ENCODE measurements at regions not wholly inside any gene's neighbourhood (a gene's known extent, or its start where the extent isn't known, plus 50 kb on each side); places are given as distances from the start of the nearest gene placed in this dataset.
A peak's percentile ranks its signal among the peaks of the same experiment; 100 is the strongest.

- Histone ChIP-seq H3K4me1 (ENCODE audit: insufficient read depth, low read length) (peaks cover 8% of the 10 kb centered on the region), H3K27me3 (ENCODE audit: insufficient read depth, low read length, poor library complexity, severe bottlenecking) (no peaks in the 10 kb centered on the region), H3K36me3 (ENCODE audit: insufficient read depth, low read length) (no peaks in the 10 kb centered on the region), H3K4me3 (ENCODE audit: low read length) (no peak overlapping the region), H3K27ac (ENCODE audit: low read depth, low read length) (no peak overlapping the region), H3K9me3 (ENCODE audit: low read length) (no peaks in the 10 kb centered on the region)
- CTCF ChIA-PET: no interaction called here
- Mint-ChIP-seq H3K36me3 (peaks cover 0 to 9% (median 0%) of the 10 kb centered on the region in 3 donors), H3K4me3 (no peak overlapping the region), H3K9me3 (peaks cover 0 to 1% (median 0%) of the 10 kb centered on the region in 5 donors), H3K27ac (no peak overlapping the region), H3K4me1 (peaks cover 15 to 30% (median 24%) of the 10 kb centered on the region in 3 donors), H3K27me3 (peaks cover 5 to 12% of the 10 kb centered on the region in 2 donors)
- no peak for DNase-seq
- POLR2A ChIA-PET: no interaction called here
These were observed 217.9 kb upstream of the GRIP1 start for GRCh38 chr12:66896797-66897196.

- H3K4me1 Mint-ChIP-seq: peaks cover 16 to 35% (median 29%) of the 10 kb centered on the region in 3 donors
- ChIA-PET CTCF (no interaction called here), POLR2A (no interaction called here)
- H3K27ac Mint-ChIP-seq: no peak overlapping the region
- no peaks in the 10 kb centered on the region for H3K27me3 ChIP-seq (ENCODE audit: insufficient read depth, low read length, poor library complexity, severe bottlenecking)
- H3K36me3 ChIP-seq (ENCODE audit: insufficient read depth, low read length): no peaks in the 10 kb centered on the region
- H3K27ac ChIP-seq (ENCODE audit: low read depth, low read length): no peak overlapping the region
- no peaks in the 10 kb centered on the region for H3K9me3 Mint-ChIP-seq
- peaks cover 0 to 7% (median 0%) of the 10 kb centered on the region in 3 donors for H3K36me3 Mint-ChIP-seq
- H3K4me3 Mint-ChIP-seq: no peak overlapping the region
- no peaks in the 10 kb centered on the region for H3K9me3 ChIP-seq (ENCODE audit: low read length)
- DNase-seq: no peak
- H3K27me3 Mint-ChIP-seq: peaks cover 2 to 6% of the 10 kb centered on the region in 2 donors
- H3K4me3 ChIP-seq (ENCODE audit: low read length): no peak overlapping the region
- H3K4me1 ChIP-seq (ENCODE audit: insufficient read depth, low read length): peaks cover 8% of the 10 kb centered on the region
These were observed 220.0 kb upstream of the GRIP1 start for GRCh38 chr12:66898700-66899469.

DNA sequence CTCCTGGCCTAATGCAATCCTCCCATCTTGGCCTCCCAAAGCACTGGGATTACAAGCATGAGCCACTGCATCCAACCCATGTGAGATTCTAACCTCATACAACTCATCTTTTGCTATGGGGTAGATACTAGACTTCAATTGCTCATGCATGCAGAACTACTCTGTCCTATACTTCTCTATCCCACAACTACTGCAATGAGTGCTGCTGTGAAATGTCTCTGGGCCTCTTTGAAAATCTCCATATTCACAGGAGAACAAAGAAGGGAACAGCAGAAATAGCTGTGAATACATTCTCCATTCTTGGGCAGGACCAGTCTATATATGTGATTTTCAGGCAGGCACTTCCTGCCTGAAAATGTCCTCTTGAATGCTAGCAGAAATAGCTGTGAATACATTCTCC is 220.7 kb upstream of the GRIP1 start:
- no peak overlapping the region for H3K4me3 Mint-ChIP-seq
- H3K4me1 ChIP-seq (ENCODE audit: insufficient read depth, low read length): peaks cover 8% of the 10 kb centered on the region
- H3K36me3 ChIP-seq (ENCODE audit: insufficient read depth, low read length): no peaks in the 10 kb centered on the region
- H3K36me3 Mint-ChIP-seq: no peaks in the 10 kb centered on the region
- H3K27me3 Mint-ChIP-seq: peaks cover 3% of the 10 kb centered on the region in 2 donors
- DNase-seq: no peak
- no peaks in the 10 kb centered on the region for H3K27me3 ChIP-seq (ENCODE audit: insufficient read depth, low read length, poor library complexity, severe bottlenecking)
- H3K4me1 Mint-ChIP-seq: peaks cover 17 to 39% (median 33%) of the 10 kb centered on the region in 3 donors
- no peak overlapping the region for H3K27ac ChIP-seq (ENCODE audit: low read depth, low read length)
- H3K9me3 ChIP-seq (ENCODE audit: low read length): no peaks in the 10 kb centered on the region
- ChIA-PET POLR2A (no interaction called here), CTCF (no interaction called here)
- peak overlapping the region in 6 of 8 donors; percentile 7 to 73 (median 46) for H3K27ac Mint-ChIP-seq
- no peaks in the 10 kb centered on the region for H3K9me3 Mint-ChIP-seq
- no peak overlapping the region for H3K4me3 ChIP-seq (ENCODE audit: low read length)

DNA sequence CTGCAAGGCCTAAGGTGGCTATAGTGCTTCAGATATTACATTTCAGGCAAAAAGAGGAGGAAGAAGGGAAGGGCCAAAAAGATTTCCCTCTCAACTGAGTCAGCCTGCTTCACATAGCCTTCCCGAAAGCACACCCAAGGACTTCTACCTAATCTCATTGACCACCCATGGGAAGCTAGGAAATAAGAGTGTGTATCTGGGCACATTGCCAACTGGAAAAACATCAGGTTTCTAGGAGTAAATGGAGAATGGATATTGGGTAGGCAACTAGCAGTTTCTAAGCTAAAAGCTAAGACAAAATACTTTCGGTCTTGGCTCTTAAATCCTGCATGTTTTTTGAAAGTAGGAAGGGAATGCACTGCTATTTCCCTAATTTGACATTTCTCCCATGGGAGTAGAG is 221.7 kb upstream of the GRIP1 start:
- CTCF ChIA-PET: no interaction called here
- peaks cover 17 to 39% (median 33%) of the 10 kb centered on the region in 3 donors for H3K4me1 Mint-ChIP-seq
- POLR2A ChIA-PET: interaction anchor here (0.6 to 0.9 kb wide), 3 partner anchors 10 to 1276 kb away, joined by 3 to 4 read pairs (median 3); partner anchors contain the start of gene CAND1

DNA sequence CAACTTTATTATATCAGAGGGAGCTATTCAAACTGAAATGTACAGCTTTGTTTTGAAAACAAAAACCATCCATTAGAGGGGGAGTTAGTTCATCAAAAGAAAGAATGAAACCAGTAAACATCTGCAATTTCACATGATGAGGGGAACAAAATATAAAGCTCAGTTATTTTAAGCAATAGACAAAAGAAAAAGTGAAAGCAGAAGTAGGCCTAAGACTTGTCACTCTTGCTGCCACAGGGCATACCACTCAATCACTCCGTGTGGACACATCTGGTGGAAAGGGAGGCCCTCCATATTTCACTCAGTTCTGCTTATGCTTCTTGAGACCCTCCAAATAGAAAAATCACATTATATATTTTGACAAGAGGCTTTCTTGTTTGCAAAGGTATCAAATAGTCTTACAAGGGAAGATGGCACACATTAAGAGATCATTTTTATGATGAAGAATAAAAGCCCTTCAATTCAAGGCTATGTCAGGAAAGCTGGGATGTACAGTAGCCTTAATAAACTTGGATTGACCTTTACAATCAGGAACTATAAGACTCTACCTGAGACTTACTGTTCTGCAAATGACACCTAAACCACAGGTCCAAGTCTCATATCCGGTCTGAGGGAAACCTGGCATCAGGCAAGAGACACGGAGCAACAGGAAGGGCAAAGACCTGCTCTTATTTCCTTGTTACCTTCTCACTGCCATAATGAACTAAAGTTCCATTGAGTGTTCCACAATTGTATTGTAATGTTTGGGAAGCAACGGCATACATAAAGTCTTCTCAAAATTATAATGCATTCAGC is 222.5 kb upstream of the GRIP1 start:
- H3K4me1 Mint-ChIP-seq: peaks cover 17 to 39% (median 33%) of the 10 kb centered on the region in 3 donors
- CTCF ChIA-PET: no interaction called here
- peak overlapping the region in 6 of 7 donors; percentile 3 to 66 (median 58) for H3K4me3 Mint-ChIP-seq
- peak overlapping the region in 7 of 8 donors; percentile 10 to 84 (median 39) for H3K27ac Mint-ChIP-seq
- H3K4me3 ChIP-seq (ENCODE audit: low read length): peak overlapping the region; percentile 30
- no peaks in the 10 kb centered on the region for H3K9me3 ChIP-seq (ENCODE audit: low read length)
- H3K27ac ChIP-seq (ENCODE audit: low read depth, low read length): no peak overlapping the region
- H3K36me3 ChIP-seq (ENCODE audit: insufficient read depth, low read length): no peaks in the 10 kb centered on the region
- peaks cover 8% of the 10 kb centered on the region for H3K4me1 ChIP-seq (ENCODE audit: insufficient read depth, low read length)
- H3K36me3 Mint-ChIP-seq: no peaks in the 10 kb centered on the region
- H3K27me3 Mint-ChIP-seq: peaks cover 3 to 7% of the 10 kb centered on the region in 2 donors
- POLR2A ChIA-PET: interaction anchor here (0.6 to 0.9 kb wide), 3 partner anchors 9 to 1275 kb away, joined by 3 to 4 read pairs (median 3); partner anchors contain the start of gene CAND1
- DNase-seq: no peak
- H3K9me3 Mint-ChIP-seq: no peaks in the 10 kb centered on the region
- no peaks in the 10 kb centered on the region for H3K27me3 ChIP-seq (ENCODE audit: insufficient read depth, low read length, poor library complexity, severe bottlenecking)

More for the DNA sequence above, 221.7 kb upstream of the GRIP1 start:
- DNase-seq: no peak
- Mint-ChIP-seq H3K36me3 (no peaks in the 10 kb centered on the region), H3K27me3 (peaks cover 3 to 5% of the 10 kb centered on the region in 2 donors), H3K27ac (peak overlapping the region in 4 of 8 donors; percentile 1 to 32 (median 20)), H3K4me3 (peak overlapping the region in 2 of 7 donors; percentile 55 to 66), H3K9me3 (no peaks in the 10 kb centered on the region)
- Histone ChIP-seq H3K36me3 (ENCODE audit: insufficient read depth, low read length) (no peaks in the 10 kb centered on the region), H3K4me1 (ENCODE audit: insufficient read depth, low read length) (peaks cover 8% of the 10 kb centered on the region), H3K27me3 (ENCODE audit: insufficient read depth, low read length, poor library complexity, severe bottlenecking) (no peaks in the 10 kb centered on the region), H3K9me3 (ENCODE audit: low read length) (no peaks in the 10 kb centered on the region), H3K27ac (ENCODE audit: low read depth, low read length) (no peak overlapping the region), H3K4me3 (ENCODE audit: low read length) (no peak overlapping the region)

GRCh38 chr12:66902020-66902419 is 223.1 kb upstream of the GRIP1 start:
- peaks cover 8% of the 10 kb centered on the region for H3K4me1 ChIP-seq (ENCODE audit: insufficient read depth, low read length)
- H3K4me3 ChIP-seq (ENCODE audit: low read length): no peak overlapping the region
- Mint-ChIP-seq H3K4me1 (peaks cover 17 to 39% (median 33%) of the 10 kb centered on the region in 3 donors), H3K9me3 (no peaks in the 10 kb centered on the region), H3K36me3 (no peaks in the 10 kb centered on the region), H3K4me3 (peak overlapping the region in 1 of 7 donors; percentile 66), H3K27ac (no peak overlapping the region), H3K27me3 (peaks cover 3 to 7% of the 10 kb centered on the region in 2 donors)
- H3K36me3 ChIP-seq (ENCODE audit: insufficient read depth, low read length): no peaks in the 10 kb centered on the region
- POLR2A ChIA-PET: no interaction called here
- H3K9me3 ChIP-seq (ENCODE audit: low read length): no peaks in the 10 kb centered on the region
- CTCF ChIA-PET: no interaction called here
- DNase-seq: no peak
- H3K27ac ChIP-seq (ENCODE audit: low read depth, low read length): no peak overlapping the region
- H3K27me3 ChIP-seq (ENCODE audit: insufficient read depth, low read length, poor library complexity, severe bottlenecking): no peaks in the 10 kb centered on the region

GRCh38 chr12:66903782-66904396 is 225.0 kb upstream of the GRIP1 start:
- Histone ChIP-seq H3K4me3 (ENCODE audit: low read length) (no peak overlapping the region), H3K27ac (ENCODE audit: low read depth, low read length) (no peak overlapping the region), H3K4me1 (ENCODE audit: insufficient read depth, low read length) (peaks cover 8% of the 10 kb centered on the region), H3K36me3 (ENCODE audit: insufficient read depth, low read length) (no peaks in the 10 kb centered on the region), H3K9me3 (ENCODE audit: low read length) (no peaks in the 10 kb centered on the region), H3K27me3 (ENCODE audit: insufficient read depth, low read length, poor library complexity, severe bottlenecking) (no peaks in the 10 kb centered on the region)
- no peaks in the 10 kb centered on the region for H3K9me3 Mint-ChIP-seq
- no peak overlapping the region for H3K4me3 Mint-ChIP-seq
- POLR2A ChIA-PET: no interaction called here
- H3K27me3 Mint-ChIP-seq: peaks cover 3 to 4% of the 10 kb centered on the region in 2 donors
- CTCF ChIA-PET: no interaction called here
- DNase-seq: no peak
- H3K36me3 Mint-ChIP-seq: no peaks in the 10 kb centered on the region
- peaks cover 17 to 36% (median 33%) of the 10 kb centered on the region in 3 donors for H3K4me1 Mint-ChIP-seq
- H3K27ac Mint-ChIP-seq: no peak overlapping the region

Data from CD8-positive, alpha-beta memory T cell (primary cell).